Left lung (tissue), 4 donors: ENCODE measurements at regions not wholly inside any gene's neighbourhood (a gene's known extent, or its start where the extent isn't known, plus 50 kb on each side); places are given as distances from the start of the nearest gene placed in this dataset.

Experiments
- ATAC-seq: fragments of 200-7000 bp; cut with Tn5 transposase; one replicate; pipeline ENCODE4 v1.9.1; 2020; ENCODE audit warnings: moderate library complexity
- DNase-seq, 4 donors: peaks; one replicate each; pipeline ENCODE4 v3.0.0-alpha.2; 2013 to 2020
- H3K27ac ChIP-seq, 2 donors: fragments of 200-600 bp; sonication (generic) in 1 of 2; one replicate each; pipeline versions ENCODE4 v1.5.0 to v1.8.0; 2020 to 2021
- H3K27me3 ChIP-seq, 2 donors: fragments of 200-600 bp; sonication (generic) in 1 of 2; one replicate each; pipeline versions ENCODE4 v1.5.0 to v1.8.0; 2020 to 2021
- H3K36me3 ChIP-seq, 2 donors: fragments of 200-600 bp; sonication (generic) in 1 of 2; one replicate each; pipeline versions ENCODE4 v1.5.0 to v1.8.0; 2020 to 2021
- H3K4me1 ChIP-seq, 2 donors: fragments of 200-600 bp; one replicate each; pipeline ENCODE4 v1.8.0; 2021
- H3K4me3 ChIP-seq, 2 donors: fragments of 200-600 bp; sonication (generic) in 1 of 2; one replicate each; pipeline versions ENCODE4 v1.5.0 to v1.8.0; 2020 to 2021; ENCODE audit warnings: mild to moderate bottlenecking in 1 of 2
- H3K9me3 ChIP-seq, 2 donors: fragments of 200-600 bp; sonication (generic) in 1 of 2; one replicate each; pipeline versions ENCODE4 v1.5.0 to v1.8.0; 2020 to 2021
- CTCF ChIP-seq, 2 donors: fragments of 200-600 bp; sonication (generic) in 1 of 2; IDR thresholded peaks; one replicate each; pipeline versions ENCODE4 v1.5.0 to v1.8.0; 2021; ENCODE audit warnings: antibody characterized with exemption in 2 of 2
- intact Hi-C, 2 donors: fragments of 100-400 bp; cut with DNase I; formaldehyde crosslinking; loops; one replicate each; pipeline versions ENCODE4 v1.11.2 to v1.14.2; 2022
- donor health status: DM: no; HTN: yes; CAD: no.
- donor health status: DM: no; HTN: no; CAD: no.

- no peak for DNase-seq
- Histone ChIP-seq H3K36me3 (no peaks in the 10 kb centered on the region), H3K4me1 (no peaks in the 10 kb centered on the region), H3K27ac (no peak overlapping the region), H3K9me3 (no peaks in the 10 kb centered on the region), H3K4me3 (no peak overlapping the region), H3K27me3 (no peaks in the 10 kb centered on the region)
- no peak for ATAC-seq
- intact Hi-C loops = no loop called here
- no peak for TF ChIP-seq CTCF (IDR thresholded peaks at IDR 0.05)
Measured at GRCh38 chr17:13320046-13320785, 281.5 kb downstream of the HS3ST3A1 start.

GRCh38 chr17:13316657-13317056 lies 285.1 kb downstream of the HS3ST3A1 start:
- H3K4me1 ChIP-seq = no peaks in the 10 kb centered on the region
- ATAC-seq (no peak), DNase-seq (no peak)
- no peak overlapping the region for H3K27ac ChIP-seq
- H3K4me3 ChIP-seq = no peak overlapping the region
- H3K27me3 ChIP-seq = no peaks in the 10 kb centered on the region
- TF ChIP-seq CTCF (IDR thresholded peaks at IDR 0.05) = no peak
- no peaks in the 10 kb centered on the region for H3K9me3 ChIP-seq
- H3K36me3 ChIP-seq = no peaks in the 10 kb centered on the region
- intact Hi-C loops = no loop called here

- DNase-seq = no peak
- TF ChIP-seq CTCF (IDR thresholded peaks at IDR 0.05) = no peak
- Histone ChIP-seq H3K36me3 (no peaks in the 10 kb centered on the region), H3K27me3 (no peaks in the 10 kb centered on the region), H3K27ac (no peak overlapping the region), H3K9me3 (peaks cover 0 to 9% of the 10 kb centered on the region in 2 donors), H3K4me1 (no peaks in the 10 kb centered on the region), H3K4me3 (no peak overlapping the region)
- no peak for ATAC-seq
- intact Hi-C loops = no loop called here
Measured at GRCh38 chr17:13311306-13311705, 290.4 kb downstream of the HS3ST3A1 start.

- Histone ChIP-seq H3K4me3 (no peak overlapping the region), H3K9me3 (peaks cover 0 to 9% of the 10 kb centered on the region in 2 donors), H3K36me3 (no peaks in the 10 kb centered on the region), H3K4me1 (no peaks in the 10 kb centered on the region), H3K27me3 (no peaks in the 10 kb centered on the region), H3K27ac (no peak overlapping the region)
- no peak for TF ChIP-seq CTCF (IDR thresholded peaks at IDR 0.05)
- DNase-seq = no peak
- no peak for ATAC-seq
- intact Hi-C loops = no loop called here
Measured at GRCh38 chr17:13310858-13311257, 290.9 kb downstream of the HS3ST3A1 start.

- H3K27ac ChIP-seq = no peak overlapping the region
- DNase-seq = peak in 2 of 4 donors; percentile 17 to 62
- no peak overlapping the region for H3K4me3 ChIP-seq
- intact Hi-C loops = no loop called here
- H3K4me1 ChIP-seq = no peaks in the 10 kb centered on the region
- H3K36me3 ChIP-seq = no peaks in the 10 kb centered on the region
- peak; percentile 64 for ATAC-seq
- H3K9me3 ChIP-seq = peaks cover 0 to 9% of the 10 kb centered on the region in 2 donors
- peak; percentile 11 to 20 for TF ChIP-seq CTCF (IDR thresholded peaks at IDR 0.05)
- no peaks in the 10 kb centered on the region for H3K27me3 ChIP-seq
Measured at GRCh38 chr17:13306310-13306962, 288.6 kb upstream of the ELAC2 start.
